ENCODE measurements at regions not wholly inside any gene's neighbourhood (a gene's known extent, or its start where the extent isn't known, plus 50 kb on each side); places are given as distances from the start of the nearest gene placed in this dataset.

DNA sequence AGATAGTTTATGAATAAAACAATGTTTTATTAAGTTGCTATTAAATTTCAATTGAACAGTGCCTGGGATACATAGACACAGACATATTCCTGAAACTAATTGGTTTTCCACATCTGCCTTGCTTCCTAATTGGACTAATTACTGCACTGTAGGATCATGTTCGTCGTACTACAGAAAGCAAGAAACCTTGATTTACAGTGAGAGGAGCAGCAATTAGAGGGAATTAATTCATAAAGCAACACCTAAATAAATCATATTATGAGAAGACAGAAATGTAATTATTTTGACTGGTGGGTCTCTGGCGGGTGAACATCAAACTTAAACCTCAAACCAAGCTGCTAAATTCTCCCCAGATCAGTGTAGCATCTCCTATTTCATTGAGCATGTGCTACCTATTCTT is 124.6 kb upstream of the CAMK1G start:
- TF ChIP-seq, protein P1, sequence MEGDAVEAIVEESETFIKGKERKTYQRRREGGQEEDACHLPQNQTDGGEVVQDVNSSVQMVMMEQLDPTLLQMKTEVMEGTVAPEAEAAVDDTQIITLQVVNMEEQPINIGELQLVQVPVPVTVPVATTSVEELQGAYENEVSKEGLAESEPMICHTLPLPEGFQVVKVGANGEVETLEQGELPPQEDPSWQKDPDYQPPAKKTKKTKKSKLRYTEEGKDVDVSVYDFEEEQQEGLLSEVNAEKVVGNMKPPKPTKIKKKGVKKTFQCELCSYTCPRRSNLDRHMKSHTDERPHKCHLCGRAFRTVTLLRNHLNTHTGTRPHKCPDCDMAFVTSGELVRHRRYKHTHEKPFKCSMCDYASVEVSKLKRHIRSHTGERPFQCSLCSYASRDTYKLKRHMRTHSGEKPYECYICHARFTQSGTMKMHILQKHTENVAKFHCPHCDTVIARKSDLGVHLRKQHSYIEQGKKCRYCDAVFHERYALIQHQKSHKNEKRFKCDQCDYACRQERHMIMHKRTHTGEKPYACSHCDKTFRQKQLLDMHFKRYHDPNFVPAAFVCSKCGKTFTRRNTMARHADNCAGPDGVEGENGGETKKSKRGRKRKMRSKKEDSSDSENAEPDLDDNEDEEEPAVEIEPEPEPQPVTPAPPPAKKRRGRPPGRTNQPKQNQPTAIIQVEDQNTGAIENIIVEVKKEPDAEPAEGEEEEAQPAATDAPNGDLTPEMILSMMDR (IDR thresholded peaks at IDR 0.05; ENCODE audit: low read length), result no peak
- TF ChIP-seq EZH2 (optimal IDR thresholded peaks at IDR 0.05; ENCODE audit: low read depth, low read length) (no peak), EZH2phosphoT487 (IDR thresholded peaks at IDR 0.05; ENCODE audit: low read length) (no peak)

All from MM.1S (cell line).